OCI-LY7 (cell line): ENCODE measurements at regions not wholly inside any gene's neighbourhood (a gene's known extent, or its start where the extent isn't known, plus 50 kb on each side); places are given as distances from the start of the nearest gene placed in this dataset.
"Not testable (repeated sequence)": the region's sequence is repeated elsewhere in the genome, so short reads cannot be mapped to it uniquely, and the experiment has no call there.

Experiments used
- BruUV-seq: library from RNA; stranded (reverse); fragments of 400-500 nt; replicated peaks from 2 replicates; lab custom pipeline; 2021; lab: Mats Ljungman, UMichigan
- CTCF ChIA-PET: fragments of 300-600 bp; sonication (Branson Sonifier 250); formaldehyde crosslinking; loops from one replicate; lab custom pipeline; 2022; ENCODE audit warnings: antibody characterized with exemption; ENCODE audit not compliant: unreplicated experiment; lab: Charles Lee
- POLR2A ChIA-PET: fragments of 300-600 bp; sonication (Branson Sonifier 250); formaldehyde crosslinking; loops from one replicate; lab custom pipeline; 2022; ENCODE audit warnings: antibody characterized with exemption; lab: Charles Lee
- DNase-seq: peaks from one replicate; pipeline ENCODE4 v3.0.0-alpha.2; 2015; ENCODE audit warnings: low spot score
- H2AFZ ChIP-seq: fragments of 200-600 bp; sonication (generic), shearing (Covaris generic); 2 replicates; pipeline ENCODE4 v1.6.1; 2014; ENCODE audit warnings: mild to moderate bottlenecking, antibody characterized with exemption, low read length, moderate library complexity
- H3K27ac ChIP-seq: fragments of 200-600 bp; sonication (generic); 2 replicates; pipeline ENCODE4 v1.5.1; 2014; ENCODE audit warnings: mixed run types, low read depth, mild to moderate bottlenecking, moderate library complexity, low read length, inconsistent platforms; ENCODE audit not compliant: poor library complexity, severe bottlenecking
- H3K36me3 ChIP-seq: fragments of 200-600 bp; sonication (generic); 2 replicates; pipeline ENCODE4 v1.6.1; 2014; ENCODE audit warnings: mild to moderate bottlenecking, antibody characterized with exemption, low read length, moderate library complexity, mixed read lengths; ENCODE audit not compliant: insufficient read depth
- H3K4me1 ChIP-seq: fragments of 200-600 bp; sonication (generic); 2 replicates; pipeline ENCODE4 v1.5.1; 2014; ENCODE audit warnings: mild to moderate bottlenecking, low read length; ENCODE audit not compliant: insufficient read depth, poor library complexity, severe bottlenecking
- H3K4me2 ChIP-seq: fragments of 200-600 bp; sonication (generic); 2 replicates; pipeline ENCODE4 v1.6.1; 2014; ENCODE audit warnings: mild to moderate bottlenecking, low read length
- H3K4me3 ChIP-seq: fragments of 200-600 bp; sonication (generic); 2 replicates; pipeline ENCODE4 v1.5.1; 2014; ENCODE audit warnings: mild to moderate bottlenecking, low read depth, low read length; ENCODE audit not compliant: poor library complexity, severe bottlenecking
- H3K79me2 ChIP-seq: fragments of 200-600 bp; sonication (generic); 2 replicates; pipeline ENCODE4 v1.6.1; 2016; ENCODE audit warnings: low read depth, mild to moderate bottlenecking, low read length, moderate library complexity, mixed read lengths; ENCODE audit not compliant: insufficient read depth
- H3K9me2 ChIP-seq: fragments of 200-600 bp; sonication (generic); 2 replicates; pipeline ENCODE4 v1.6.1; 2016; ENCODE audit warnings: mild to moderate bottlenecking, low read length, mixed read lengths; ENCODE audit not compliant: insufficient read depth
- H3K9me3 ChIP-seq: fragments of 200-600 bp; sonication (generic); 2 replicates; pipeline ENCODE4 v1.6.1; 2014; ENCODE audit warnings: mild to moderate bottlenecking, mixed run types, low read length, mixed read lengths
- H4K20me1 ChIP-seq: fragments of 200-600 bp; sonication (generic); 2 replicates; pipeline ENCODE4 v1.6.1; 2014; ENCODE audit warnings: mild to moderate bottlenecking, antibody characterized with exemption, low read length, moderate library complexity, mixed read lengths; ENCODE audit not compliant: insufficient read depth
- CTCF ChIP-seq: fragments of 200-600 bp; sonication (generic); conservative IDR thresholded peaks from 2 replicates; pipeline ENCODE4 v1.5.1; 2014; ENCODE audit warnings: mild to moderate bottlenecking, antibody characterized with exemption, low read length, moderate library complexity, mixed read lengths
- EZH2phosphoT487 ChIP-seq: fragments of 200-600 bp; sonication (generic); IDR thresholded peaks from 2 replicates; pipeline ENCODE4 v1.6.1; 2018; ENCODE audit warnings: low read depth, borderline replicate concordance, mild to moderate bottlenecking, mixed run types, antibody characterized with exemption, low read length, moderate library complexity, mixed read lengths
- intact Hi-C: fragments of 100-400 bp; cut with micrococcal nuclease; formaldehyde crosslinking; loops from one replicate; pipeline ENCODE4 v1.10.0; 2022; ENCODE audit not compliant: unreplicated experiment

- BruUV-seq: no TSS peak
- no peak overlapping the region for H3K4me3 ChIP-seq
- no peaks in the 10 kb centered on the region; the same call in 1 of the 2 replicates for H3K9me2 ChIP-seq
- TF ChIP-seq CTCF: no peak
- no peak for TF ChIP-seq EZH2phosphoT487
- intact Hi-C loops: no loop called here
- CTCF ChIA-PET: no interaction called here
- POLR2A ChIA-PET: interaction anchor here (0.7 kb wide), 1 partner anchor 634 kb away, joined by 3 read pairs; no protein-coding TSS in a partner anchor
- H4K20me1 ChIP-seq: no peaks in the 10 kb centered on the region
- no peaks in the 10 kb centered on the region for H3K36me3 ChIP-seq
- no peak overlapping the region for H2AFZ ChIP-seq
- no peak overlapping the region for H3K27ac ChIP-seq
- H3K4me1 ChIP-seq: no peaks in the 10 kb centered on the region
- no peak overlapping the region for H3K4me2 ChIP-seq
- H3K9me3 ChIP-seq: no peaks in the 10 kb centered on the region
- no peak for DNase-seq
- H3K79me2 ChIP-seq: no peaks in the 10 kb centered on the region
Measured at GRCh38 chr6:133136177-133136880, 104.8 kb upstream of the EYA4 start.

DNA sequence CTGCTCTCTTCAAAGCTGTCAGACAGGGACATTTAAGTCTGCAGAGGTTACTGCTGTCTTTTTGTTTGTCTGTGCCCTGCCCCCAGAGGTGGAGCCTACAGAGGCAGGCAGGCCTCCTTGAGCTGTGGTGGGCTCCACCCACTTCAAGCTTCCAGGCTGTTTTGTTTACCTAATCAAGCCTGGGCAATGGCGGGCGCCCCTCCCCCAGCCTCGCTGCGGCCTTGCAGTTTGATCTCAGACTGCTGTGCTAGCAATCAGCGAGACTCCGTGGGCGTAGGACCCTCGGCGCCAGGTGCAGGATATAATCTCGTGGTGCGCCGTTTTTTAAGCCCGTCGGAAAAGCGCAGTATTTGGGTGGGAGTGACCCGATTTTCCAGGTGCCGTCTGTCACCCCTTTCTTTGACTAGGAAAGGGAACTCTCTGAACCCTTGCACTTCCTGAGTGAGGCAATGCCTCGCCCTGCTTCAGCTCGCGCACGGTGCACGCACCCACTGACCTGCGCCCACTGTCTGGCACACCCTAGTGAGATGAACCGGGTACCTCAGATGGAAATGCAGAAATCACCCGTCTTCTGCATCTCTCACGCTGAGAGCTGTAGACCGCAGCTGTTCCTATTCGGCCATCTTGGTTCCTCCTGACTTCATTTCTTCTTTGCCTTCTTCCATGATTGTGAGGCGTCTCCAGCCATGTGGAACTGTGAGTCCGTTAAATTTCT lies 93.5 kb upstream of the EYA4 start:
- CTCF ChIA-PET: not testable (repeated sequence)

GRCh38 chr6:133156689-133157088 lies 84.5 kb upstream of the EYA4 start:
- no peaks in the 10 kb centered on the region for H3K9me3 ChIP-seq
- intact Hi-C loops: no loop called here
- H3K27ac ChIP-seq: no peak overlapping the region
- no peak overlapping the region for H2AFZ ChIP-seq
- H4K20me1 ChIP-seq: no peaks in the 10 kb centered on the region
- POLR2A ChIA-PET: interaction anchor here (0.5 to 0.7 kb wide), 4 partner anchors 14 to 683 kb away, joined by 3 to 4 read pairs (median 4); no protein-coding TSS in a partner anchor
- no peak overlapping the region for H3K4me2 ChIP-seq
- H3K79me2 ChIP-seq: no peaks in the 10 kb centered on the region
- H3K9me2 ChIP-seq: no peaks in the 10 kb centered on the region
- DNase-seq: no peak
- TF ChIP-seq CTCF (no peak), EZH2phosphoT487 (no peak)
- no peaks in the 10 kb centered on the region for H3K4me1 ChIP-seq
- no TSS peak for BruUV-seq
- CTCF ChIA-PET: no interaction called here
- H3K36me3 ChIP-seq: no peaks in the 10 kb centered on the region
- H3K4me3 ChIP-seq: no peak overlapping the region

More for the DNA sequence above, 93.5 kb upstream of the EYA4 start:
- H3K9me3 ChIP-seq, H3K9me2 ChIP-seq, H4K20me1 ChIP-seq, POLR2A ChIA-PET, intact Hi-C loops, BruUV-seq, H2AFZ ChIP-seq, H3K4me1 ChIP-seq, DNase-seq, H3K27ac ChIP-seq, H3K4me2 ChIP-seq, H3K36me3 ChIP-seq, H3K4me3 ChIP-seq, H3K79me2 ChIP-seq: not testable (repeated sequence)
